GM12878 (cell line): ENCODE measurements at regions not wholly inside any gene's neighbourhood (a gene's known extent, or its start where the extent isn't known, plus 50 kb on each side); places are given as distances from the start of the nearest gene placed in this dataset.

ENCODE experiments used
- ATAC-seq: fragments of 200-7000 bp; cut with Tn5 transposase; 3 replicates; pipeline ENCODE4 v1.9.1; 2020; ENCODE audit warnings: mild to moderate bottlenecking, moderate library complexity
- BruUV-seq: library from RNA; stranded (reverse); fragments of 400-500 nt; replicated peaks from 2 replicates; lab custom pipeline; 2021; lab: Mats Ljungman, UMichigan
- CTCF ChIA-PET: fragments of 300-600 bp; sonication (Branson Sonifier 250); formaldehyde crosslinking; extraction: SDS; loops from one replicate; lab custom pipeline; 2021; ENCODE audit warnings: inconsistent platforms; lab: Yijun Ruan, JAX
- POLR2A ChIA-PET: fragments of 350-600 bp; formaldehyde crosslinking; extraction: SDS; loops from one replicate; lab custom pipeline; 2021; ENCODE audit warnings: inconsistent platforms; lab: Charles Lee
- RAD21 ChIA-PET: fragments of 300-600 bp; sonication (Branson Sonifier 250); formaldehyde crosslinking; loops from one replicate; lab custom pipeline; 2023; ENCODE audit warnings: antibody characterized with exemption; ENCODE audit not compliant: unreplicated experiment; lab: Charles Lee
- SMC1A ChIA-PET: fragments of 300-600 bp; sonication (Branson Sonifier 250); formaldehyde crosslinking; loops from one replicate; lab custom pipeline; 2023; ENCODE audit not compliant: unreplicated experiment, uncharacterized antibody; lab: Charles Lee
- DNase-seq: peaks from one replicate; pipeline ENCODE4 v3.0.0-alpha.2; 2011; ENCODE audit warnings: low read depth, low spot score
- FAIRE-seq: peaks from 3 replicates; lab custom pipeline; 2011; peaks lifted over from hg19 to GRCh38; lab: Jason Lieb, UNC
- H2AFZ ChIP-seq: 2 replicates; pipeline ENCODE4 v1.6.0; 2011; ENCODE audit warnings: low read depth, low read length, control low read depth; ENCODE audit not compliant: control insufficient read depth
- H3K27ac ChIP-seq: 2 replicates; pipeline ENCODE4 v1.5.1; 2011; ENCODE audit warnings: control low read depth; ENCODE audit not compliant: control insufficient read depth, insufficient read depth
- H3K27me3 ChIP-seq, 2 experiments: replicated peaks in 1 of 2; 2 replicates each; pipeline versions ENCODE4 v1.6.0 to v1.6.1; 2011; ENCODE audit warnings: low read length in 1 of 2; ENCODE audit not compliant: control insufficient read depth in 2 of 2, insufficient read depth in 2 of 2
- H3K36me3 ChIP-seq, 2 experiments: 2 replicates each; pipeline ENCODE4 v1.5.1; 2011; ENCODE audit warnings: low read length in 1 of 2; ENCODE audit not compliant: control insufficient read depth in 2 of 2, insufficient read depth in 2 of 2
- H3K4me1 ChIP-seq: 2 replicates; pipeline ENCODE4 v1.6.1; 2011; ENCODE audit warnings: mild to moderate bottlenecking, low read length, moderate library complexity, mixed read lengths; ENCODE audit not compliant: control insufficient read depth, insufficient read depth
- H3K4me2 ChIP-seq: 2 replicates; pipeline ENCODE4 v1.6.0; 2011; ENCODE audit warnings: control low read depth; ENCODE audit not compliant: control insufficient read depth, insufficient read depth
- H3K4me3 ChIP-seq: fragments of 200-600 bp; sonication (generic); 2 replicates; pipeline ENCODE4 v1.5.1; 2016
- H3K79me2 ChIP-seq: 2 replicates; pipeline ENCODE4 v1.6.0; 2011; ENCODE audit warnings: low read length; ENCODE audit not compliant: control insufficient read depth, insufficient read depth
- H3K9ac ChIP-seq: 2 replicates; pipeline ENCODE4 v1.8.0; 2011; ENCODE audit warnings: low read length, control low read depth, mixed read lengths; ENCODE audit not compliant: control insufficient read depth, insufficient read depth
- H3K9me3 ChIP-seq: replicated peaks from 3 replicates; pipeline ENCODE4 v1.5.1; 2011; ENCODE audit warnings: mild to moderate bottlenecking, low read length; ENCODE audit not compliant: control insufficient read depth, insufficient read depth
- H4K20me1 ChIP-seq: 2 replicates; pipeline ENCODE4 v1.6.0; 2011; ENCODE audit not compliant: control insufficient read depth, insufficient read depth
- CUX1 ChIP-seq: IDR thresholded peaks from 2 replicates; pipeline ENCODE4 v1.6.1; 2012; ENCODE audit warnings: improper control_type of control experiment, low read depth, low read length; ENCODE audit not compliant: insufficient replicate concordance
- IRF5 ChIP-seq: fragments of 450-650 bp; IDR thresholded peaks from 2 replicates; pipeline ENCODE4 v1.6.1; 2017; ENCODE audit warnings: borderline replicate concordance
- KDM1A ChIP-seq: fragments of 200-600 bp; sonication (generic); IDR thresholded peaks from 2 replicates; pipeline ENCODE4 v1.6.1; 2016; ENCODE audit warnings: borderline replicate concordance
- MTA2 ChIP-seq: fragments of 450-650 bp; IDR thresholded peaks from 2 replicates; pipeline ENCODE4 v1.6.1; 2016; ENCODE audit warnings: low read depth, mild to moderate bottlenecking, moderate library complexity
- NFYB ChIP-seq: IDR thresholded peaks from 2 replicates; pipeline ENCODE4 v1.6.1; 2011; ENCODE audit warnings: low read depth, mild to moderate bottlenecking, low read length, improper control_type of control experiment, moderate library complexity; ENCODE audit not compliant: insufficient read depth
- PAX8 ChIP-seq: fragments of 450-650 bp; IDR thresholded peaks from 2 replicates; pipeline ENCODE4 v1.6.1; 2017; ENCODE audit warnings: mild to moderate bottlenecking, moderate library complexity
- RAD21 ChIP-seq: IDR thresholded peaks from 2 replicates; pipeline ENCODE4 v1.6.1; 2011; ENCODE audit warnings: mild to moderate bottlenecking, low read depth, low read length, moderate library complexity; ENCODE audit not compliant: insufficient read depth
- RB1 ChIP-seq: fragments of 450-650 bp; formaldehyde crosslinking; IDR thresholded peaks from 2 replicates; pipeline ENCODE4 v1.6.1; 2017; ENCODE audit warnings: mild to moderate bottlenecking, borderline replicate concordance
- RUNX3 ChIP-seq: IDR thresholded peaks from 2 replicates; pipeline ENCODE4 v1.6.1; 2012; ENCODE audit warnings: low read length, inconsistent platforms
- ZBTB11 ChIP-seq: fragments of 450-650 bp; formaldehyde crosslinking; IDR thresholded peaks from 2 replicates; pipeline ENCODE4 v1.5.0; 2022; ENCODE audit warnings: mild to moderate bottlenecking, missing genetic modification characterization
- ZBTB40 ChIP-seq: fragments of 450-650 bp; IDR thresholded peaks from 2 replicates; pipeline ENCODE4 v1.6.1; 2016; ENCODE audit warnings: mild to moderate bottlenecking, moderate library complexity, borderline replicate concordance
- WGBS: methylation state at CpG from one replicate; pipeline ENCODE4 v1.1.6; 2016; ENCODE audit warnings: low lambda C conversion rate; ENCODE audit not compliant: insufficient replicate concordance, insufficient coverage; ENCODE audit errors: missing lambda C conversion rate; 5-methylcytosine and 5-hydroxymethylcytosine counted together
- in situ Hi-C: fragments of 300-500 bp; cut with MboI; formaldehyde crosslinking; loops from 9 replicates; pipeline ENCODE4 v1.14.3; 2018; ENCODE audit warnings: mixed read lengths
- intact Hi-C: fragments of 100-400 bp; cut with micrococcal nuclease; formaldehyde crosslinking; loops from one replicate; pipeline ENCODE4 v1.14.2; 2022; ENCODE audit not compliant: unreplicated experiment

GRCh38 chr3:145134738-145135137 is 1026.2 kb downstream of the PLOD2 start:
- POLR2A ChIA-PET = no interaction called here
- Histone ChIP-seq H3K9me3 (no peaks in the 10 kb centered on the region), H3K9ac (no peak overlapping the region), H2AFZ (no peak overlapping the region), H3K4me2 (no peak overlapping the region), H3K36me3 (no peaks in the 10 kb centered on the region), H3K4me3 (no peak overlapping the region), H3K27ac (no peak overlapping the region), H3K27me3 (no peaks in the 10 kb centered on the region), H3K4me1 (no peaks in the 10 kb centered on the region), H3K79me2 (no peaks in the 10 kb centered on the region), H4K20me1 (no peaks in the 10 kb centered on the region)
- RAD21 ChIA-PET = no interaction called here
- in situ Hi-C loops (no loop called here), intact Hi-C loops (no loop called here)
- ATAC-seq = no peak
- CTCF ChIA-PET = no interaction called here
- SMC1A ChIA-PET = no interaction called here
- DNase-seq = no peak
- no peak for FAIRE-seq
- 52% methylated on average over 2 of the region's 2 CpGs for WGBS
- BruUV-seq = no TSS peak
- TF ChIP-seq RUNX3 (no peak), NFYB (no peak), IRF5 (no peak), ZBTB11 (no peak), MTA2 (no peak), RAD21 (no peak), KDM1A (no peak), CUX1 (no peak), PAX8 (no peak), RB1 (no peak), ZBTB40 (no peak)
